ENCODE measurements at regions not wholly inside any gene's neighbourhood (a gene's known extent, or its start where the extent isn't known, plus 50 kb on each side); places are given as distances from the start of the nearest gene placed in this dataset.

DNA sequence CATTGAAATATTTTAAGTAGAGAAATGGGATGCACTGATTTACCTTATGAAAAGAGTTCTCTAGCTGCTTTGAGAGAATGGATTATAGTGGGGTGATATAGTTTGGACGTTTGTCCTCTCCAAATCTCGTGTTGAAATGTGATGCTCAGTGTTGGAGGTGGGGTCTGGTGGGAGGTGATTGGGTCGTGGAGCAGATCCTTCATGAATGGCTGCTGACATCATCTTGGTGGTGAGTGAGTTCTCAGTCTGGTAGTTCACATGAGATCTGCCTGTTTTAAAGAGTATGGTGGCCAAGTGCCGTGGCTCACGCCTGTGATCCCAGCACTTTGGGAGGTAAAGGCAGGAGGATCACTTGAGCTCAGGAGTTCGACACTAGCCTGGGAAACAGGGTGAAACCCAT lies 58.7 kb upstream of the SH3RF3 start:
- Mint-ChIP-seq H3K4me1 (ENCODE audit: low read depth, unreplicated experiment) (no peaks in the 10 kb centered on the region), H3K27me3 (ENCODE audit: unreplicated experiment) (peaks cover 86% of the 10 kb centered on the region), H3K9me3 (ENCODE audit: low read depth, unreplicated experiment) (no peaks in the 10 kb centered on the region), H3K36me3 (ENCODE audit: insufficient read depth, unreplicated experiment) (no peaks in the 10 kb centered on the region), H3K4me3 (ENCODE audit: low read depth, unreplicated experiment) (no peak overlapping the region), H3K27ac (ENCODE audit: unreplicated experiment) (no peak overlapping the region)
- TF ChIP-seq CTCF (IDR thresholded peaks at IDR 0.05; ENCODE audit: unreplicated experiment): no peak
- DNase-seq: no peak
- intact Hi-C loops (cut with micrococcal nuclease; ENCODE audit: unreplicated experiment): no loop called here
- no TSS peak for BruUV-seq (replicated peaks)
- CTCF ChIA-PET: no interaction called here

GRCh38 chr2:109069331-109070194 lies 59.4 kb upstream of the SH3RF3 start:
- no peaks in the 10 kb centered on the region for H3K36me3 Mint-ChIP-seq (ENCODE audit: insufficient read depth, unreplicated experiment)
- no peak for TF ChIP-seq CTCF (IDR thresholded peaks at IDR 0.05; ENCODE audit: unreplicated experiment)
- no TSS peak for BruUV-seq (replicated peaks)
- no peak overlapping the region for H3K27ac Mint-ChIP-seq (ENCODE audit: unreplicated experiment)
- DNase-seq: no peak
- CTCF ChIA-PET: no interaction called here
- H3K4me3 Mint-ChIP-seq (ENCODE audit: low read depth, unreplicated experiment): no peak overlapping the region
- H3K4me1 Mint-ChIP-seq (ENCODE audit: low read depth, unreplicated experiment): no peaks in the 10 kb centered on the region
- no peaks in the 10 kb centered on the region for H3K9me3 Mint-ChIP-seq (ENCODE audit: low read depth, unreplicated experiment)
- intact Hi-C loops (cut with micrococcal nuclease; ENCODE audit: unreplicated experiment): no loop called here
- peaks cover 94% of the 10 kb centered on the region for H3K27me3 Mint-ChIP-seq (ENCODE audit: unreplicated experiment)

GRCh38 chr2:109068811-109069210 lies 60.2 kb upstream of the SH3RF3 start:
- Mint-ChIP-seq H3K9me3 (ENCODE audit: low read depth, unreplicated experiment) (no peaks in the 10 kb centered on the region), H3K27ac (ENCODE audit: unreplicated experiment) (no peak overlapping the region), H3K4me1 (ENCODE audit: low read depth, unreplicated experiment) (no peaks in the 10 kb centered on the region), H3K4me3 (ENCODE audit: low read depth, unreplicated experiment) (no peak overlapping the region), H3K27me3 (ENCODE audit: unreplicated experiment) (peaks cover 95% of the 10 kb centered on the region), H3K36me3 (ENCODE audit: insufficient read depth, unreplicated experiment) (no peaks in the 10 kb centered on the region)
- BruUV-seq (replicated peaks): no TSS peak
- DNase-seq: no peak
- TF ChIP-seq CTCF (IDR thresholded peaks at IDR 0.05; ENCODE audit: unreplicated experiment): no peak
- CTCF ChIA-PET: no interaction called here
- intact Hi-C loops (cut with micrococcal nuclease; ENCODE audit: unreplicated experiment): no loop called here

GRCh38 chr2:109067631-109068125 lies 61.3 kb upstream of the SH3RF3 start:
- H3K9me3 Mint-ChIP-seq (ENCODE audit: low read depth, unreplicated experiment): no peaks in the 10 kb centered on the region
- no peaks in the 10 kb centered on the region for H3K4me1 Mint-ChIP-seq (ENCODE audit: low read depth, unreplicated experiment)
- H3K27me3 Mint-ChIP-seq (ENCODE audit: unreplicated experiment): peaks cover 94% of the 10 kb centered on the region
- CTCF ChIA-PET: no interaction called here
- no TSS peak for BruUV-seq (replicated peaks)
- no peaks in the 10 kb centered on the region for H3K36me3 Mint-ChIP-seq (ENCODE audit: insufficient read depth, unreplicated experiment)
- DNase-seq: no peak
- intact Hi-C loops (cut with micrococcal nuclease; ENCODE audit: unreplicated experiment): no loop called here
- no peak for TF ChIP-seq CTCF (IDR thresholded peaks at IDR 0.05; ENCODE audit: unreplicated experiment)
- no peak overlapping the region for H3K27ac Mint-ChIP-seq (ENCODE audit: unreplicated experiment)
- no peak overlapping the region for H3K4me3 Mint-ChIP-seq (ENCODE audit: low read depth, unreplicated experiment)

Data from Calu3 (cell line).